Stimulated activated naive CD8-positive, alpha-beta T cell treated with anti-CD3 and anti-CD28 coated beads, Interleukin-15, Interleukin-2, amounts not matched to agents 100 ng/mL and 50 ng/mL, for 24 hours (primary cell): ENCODE measurements at regions not wholly inside any gene's neighbourhood (a gene's known extent, or its start where the extent isn't known, plus 50 kb on each side); places are given as distances from the start of the nearest gene placed in this dataset.
"Not testable (repeated sequence)": the region's sequence is repeated elsewhere in the genome, so short reads cannot be mapped to it uniquely, and the experiment has no call there.

ENCODE experiments used
- H3K27ac Mint-ChIP-seq: one replicate; pipeline ENCODE4 v1.8.0; 2021; ENCODE audit warnings: mild to moderate bottlenecking, mixed read lengths
- H3K27me3 Mint-ChIP-seq: one replicate; pipeline ENCODE4 v1.8.0; 2021; ENCODE audit warnings: mixed read lengths
- H3K36me3 Mint-ChIP-seq: one replicate; pipeline ENCODE4 v1.8.0; 2021; ENCODE audit warnings: low read depth, mixed read lengths
- H3K4me1 Mint-ChIP-seq: one replicate; pipeline ENCODE4 v1.8.0; 2021; ENCODE audit warnings: low read depth, mixed read lengths
- H3K4me3 Mint-ChIP-seq: one replicate; pipeline ENCODE4 v1.8.0; 2021; ENCODE audit warnings: mild to moderate bottlenecking, mixed read lengths
- H3K9me3 Mint-ChIP-seq: one replicate; pipeline ENCODE4 v1.8.0; 2021; ENCODE audit warnings: mixed read lengths

DNA sequence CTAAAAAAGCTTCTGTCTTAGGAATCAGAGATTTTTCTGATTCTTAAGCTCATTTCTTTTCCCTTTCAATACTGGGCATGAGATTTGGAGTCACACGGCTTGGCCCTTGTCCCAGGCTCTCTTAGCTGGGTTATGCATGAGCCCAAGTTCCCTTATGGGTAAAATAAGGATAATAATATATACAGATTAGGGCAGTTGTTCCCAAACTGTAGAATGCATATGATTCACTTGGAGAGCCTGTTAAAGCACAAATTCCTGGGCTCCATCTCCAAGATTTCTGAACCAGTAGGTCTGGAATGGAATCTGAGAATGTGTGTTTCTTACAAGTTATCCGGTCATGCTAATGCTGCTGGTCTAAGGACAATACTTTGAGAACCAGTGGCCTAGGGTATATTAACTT is 154.0 kb downstream of the REEP3 start:
- peaks cover 9% of the 10 kb centered on the region for H3K27me3 Mint-ChIP-seq
- H3K4me3 Mint-ChIP-seq = no peak overlapping the region
- H3K27ac Mint-ChIP-seq = no peak overlapping the region
- no peaks in the 10 kb centered on the region for H3K36me3 Mint-ChIP-seq
- no peaks in the 10 kb centered on the region for H3K9me3 Mint-ChIP-seq
- no peaks in the 10 kb centered on the region for H3K4me1 Mint-ChIP-seq

DNA sequence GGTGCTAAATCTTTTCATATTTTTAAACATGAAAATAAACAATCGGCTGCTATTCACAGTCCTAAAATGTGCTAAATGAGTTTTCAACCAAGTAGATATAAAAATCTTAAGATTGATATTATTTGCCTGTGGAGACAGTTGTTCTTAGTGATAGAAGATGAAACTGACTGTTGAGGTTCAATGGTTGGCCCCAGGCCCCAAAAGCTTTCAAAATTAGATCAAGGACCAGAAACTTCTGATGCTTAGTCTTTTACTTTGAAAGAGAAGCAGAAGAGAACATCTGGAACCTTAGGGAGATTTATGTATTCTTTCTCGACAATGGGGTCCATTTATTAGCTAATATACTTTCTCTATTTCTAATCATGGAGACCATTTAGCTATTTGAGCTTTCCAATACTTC is 155.8 kb downstream of the REEP3 start:
- Mint-ChIP-seq H3K4me3 (no peak overlapping the region), H3K27ac (no peak overlapping the region), H3K9me3 (no peaks in the 10 kb centered on the region), H3K4me1 (no peaks in the 10 kb centered on the region), H3K36me3 (no peaks in the 10 kb centered on the region), H3K27me3 (peaks cover under 1% of the 10 kb centered on the region)

DNA sequence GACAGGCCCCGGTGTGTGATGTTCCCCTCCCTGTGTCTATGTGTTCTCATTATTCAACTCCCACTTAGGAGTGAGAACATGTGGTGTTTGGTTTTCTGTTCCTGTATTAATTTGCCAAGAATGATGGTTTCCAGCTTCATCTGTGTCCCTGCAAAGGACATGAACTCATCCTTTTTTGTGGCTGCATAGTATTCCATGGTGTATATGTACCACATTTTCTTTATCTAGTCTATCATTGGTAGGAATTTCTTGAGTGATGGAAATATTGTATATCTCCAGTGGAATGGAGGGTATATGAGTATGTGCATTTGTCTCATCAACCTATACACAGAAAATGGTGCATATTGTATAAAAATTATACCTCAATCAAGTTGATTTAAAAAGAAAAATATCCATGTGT is 159.3 kb downstream of the REEP3 start:
- H3K27me3 Mint-ChIP-seq, H3K4me3 Mint-ChIP-seq, H3K36me3 Mint-ChIP-seq, H3K27ac Mint-ChIP-seq, H3K9me3 Mint-ChIP-seq, H3K4me1 Mint-ChIP-seq: not testable (repeated sequence)

DNA sequence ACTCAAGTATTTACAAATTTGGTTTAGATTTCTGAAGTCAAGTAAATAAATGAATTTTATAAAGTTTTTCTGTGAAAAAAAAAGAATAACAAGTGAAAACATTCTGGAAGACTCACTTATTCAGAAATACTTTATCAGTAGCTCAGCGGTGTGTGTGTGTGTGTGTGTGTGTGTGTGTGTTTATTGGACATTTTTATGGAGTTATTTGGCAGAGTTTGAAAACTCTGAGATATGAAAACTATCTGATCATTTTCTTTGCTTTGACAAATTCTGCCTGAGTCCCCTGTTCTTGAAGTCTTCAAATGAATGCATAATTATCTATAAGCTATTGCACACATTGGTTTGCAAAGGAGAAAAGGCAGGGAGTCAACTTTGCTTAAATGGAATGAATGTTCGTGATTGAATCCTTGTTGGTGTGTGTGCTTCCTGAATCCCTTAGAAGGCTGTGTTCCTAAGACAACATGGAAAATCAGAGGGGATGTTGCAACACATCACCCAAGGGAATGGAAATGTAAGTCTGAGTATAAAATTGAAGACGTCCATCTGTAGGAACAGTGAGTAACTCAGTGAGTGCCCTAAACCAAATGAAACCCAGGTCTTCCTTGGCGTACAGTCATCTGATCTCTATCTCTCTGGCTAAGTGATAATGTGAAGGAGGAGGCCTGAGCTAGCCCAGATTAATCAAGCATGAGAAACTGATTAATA is 160.9 kb downstream of the REEP3 start:
- Mint-ChIP-seq H3K4me1 (peaks cover 7% of the 10 kb centered on the region), H3K36me3 (no peaks in the 10 kb centered on the region), H3K27ac (no peak overlapping the region), H3K27me3 (peaks cover 7% of the 10 kb centered on the region), H3K9me3 (no peaks in the 10 kb centered on the region), H3K4me3 (no peak overlapping the region)

DNA sequence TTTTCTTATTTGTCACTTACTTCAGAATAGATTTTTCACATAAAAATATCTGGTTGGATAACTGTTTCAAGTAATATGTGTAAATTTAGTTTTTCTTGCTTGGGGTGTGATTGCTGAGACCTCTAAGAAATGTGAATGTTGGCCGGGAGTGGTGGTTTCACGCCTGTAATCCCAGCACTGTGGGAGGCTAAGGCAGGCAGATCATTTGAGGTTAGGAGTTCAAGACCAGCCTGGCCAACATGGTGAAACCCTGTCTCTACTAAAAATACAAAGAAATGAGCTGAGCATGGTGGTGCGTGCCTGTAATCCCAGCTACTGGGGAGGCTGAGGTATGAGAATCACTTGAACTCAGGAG is 161.5 kb downstream of the REEP3 start:
- not testable (repeated sequence) for H3K27ac Mint-ChIP-seq, H3K4me1 Mint-ChIP-seq, H3K27me3 Mint-ChIP-seq, H3K36me3 Mint-ChIP-seq, H3K4me3 Mint-ChIP-seq, H3K9me3 Mint-ChIP-seq

DNA sequence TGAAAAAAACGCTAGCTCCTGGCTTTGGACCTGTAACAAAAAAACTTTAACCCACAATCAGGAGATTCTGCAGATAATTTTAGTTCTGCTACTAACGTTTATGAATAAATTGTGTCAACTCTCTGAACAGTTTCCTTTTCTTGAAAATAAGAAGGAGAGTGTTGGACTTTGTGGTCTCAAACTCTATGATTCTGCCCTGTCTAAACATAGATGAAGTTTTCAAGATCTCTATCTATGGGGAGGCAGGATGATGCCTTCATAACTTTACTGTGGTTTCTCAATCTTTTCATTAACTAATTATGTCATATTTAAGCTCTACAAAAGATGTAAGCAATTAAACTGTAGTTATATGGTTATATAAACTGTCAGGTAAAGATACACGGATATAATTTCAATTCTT is 162.0 kb downstream of the REEP3 start:
- Mint-ChIP-seq H3K4me1 (peaks cover 7% of the 10 kb centered on the region), H3K27me3 (peaks cover 7% of the 10 kb centered on the region), H3K27ac (no peak overlapping the region), H3K4me3 (no peak overlapping the region), H3K36me3 (no peaks in the 10 kb centered on the region), H3K9me3 (no peaks in the 10 kb centered on the region)

DNA sequence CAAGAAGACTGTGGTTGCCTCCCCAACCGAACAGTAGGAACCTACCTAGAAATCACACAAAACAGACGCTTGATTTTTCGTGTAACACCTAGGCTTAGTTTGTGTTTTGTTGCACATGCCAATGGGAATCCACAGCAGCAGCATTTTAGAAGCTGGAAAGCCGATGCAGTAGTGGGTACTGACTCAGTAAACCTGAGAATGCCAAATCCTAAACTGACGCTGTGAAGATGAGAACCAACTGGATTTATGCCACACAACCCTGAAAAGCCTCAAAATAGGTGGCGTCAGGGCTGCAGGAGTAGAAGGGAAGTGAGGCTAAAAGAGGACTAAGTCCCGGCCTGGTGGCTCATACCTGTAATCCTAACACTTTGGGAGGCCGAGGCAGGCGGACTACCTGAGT is 162.5 kb downstream of the REEP3 start:
- H3K4me1 Mint-ChIP-seq = peaks cover 7% of the 10 kb centered on the region
- no peaks in the 10 kb centered on the region for H3K36me3 Mint-ChIP-seq

DNA sequence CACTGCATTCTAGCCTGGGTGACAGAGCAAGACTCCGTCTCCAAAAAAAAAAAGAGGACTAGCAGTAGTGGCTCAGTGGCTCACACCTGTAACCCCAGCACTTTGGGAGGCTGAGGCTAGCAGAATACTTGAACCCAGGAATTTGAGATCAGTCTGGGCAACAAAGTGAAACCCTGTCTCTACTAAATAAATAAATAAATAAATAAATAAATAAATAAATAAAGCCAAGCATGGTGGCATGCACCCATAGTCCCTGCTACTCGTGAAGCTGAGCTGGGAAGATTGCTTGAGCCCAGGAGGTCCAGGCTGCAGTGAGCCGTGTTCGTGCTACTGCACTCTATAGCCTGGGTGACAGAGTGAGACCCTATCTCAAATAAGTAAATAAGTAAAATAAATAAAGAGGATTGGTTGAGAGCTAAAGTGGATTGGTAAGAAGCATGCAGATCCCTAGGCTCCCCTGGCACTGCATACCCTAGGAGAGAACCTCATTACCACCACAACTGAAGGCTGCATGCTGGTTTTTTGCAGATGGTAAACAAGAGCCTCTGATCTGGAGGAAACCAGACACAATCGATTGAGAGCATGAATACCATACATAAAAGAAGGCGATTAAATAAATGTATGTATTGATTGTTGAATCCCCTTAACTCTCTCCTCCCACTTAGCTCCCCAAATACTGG is 163.2 kb downstream of the REEP3 start:
- no peak overlapping the region for H3K27ac Mint-ChIP-seq
- H3K4me1 Mint-ChIP-seq = peaks cover 7% of the 10 kb centered on the region
- peaks cover 9% of the 10 kb centered on the region for H3K27me3 Mint-ChIP-seq
- no peak overlapping the region for H3K4me3 Mint-ChIP-seq
- H3K9me3 Mint-ChIP-seq = no peaks in the 10 kb centered on the region
- no peaks in the 10 kb centered on the region for H3K36me3 Mint-ChIP-seq

More for the DNA sequence above, 162.5 kb downstream of the REEP3 start:
- H3K9me3 Mint-ChIP-seq = no peaks in the 10 kb centered on the region
- no peak overlapping the region for H3K27ac Mint-ChIP-seq
- H3K4me3 Mint-ChIP-seq = no peak overlapping the region
- peaks cover 7% of the 10 kb centered on the region for H3K27me3 Mint-ChIP-seq

DNA sequence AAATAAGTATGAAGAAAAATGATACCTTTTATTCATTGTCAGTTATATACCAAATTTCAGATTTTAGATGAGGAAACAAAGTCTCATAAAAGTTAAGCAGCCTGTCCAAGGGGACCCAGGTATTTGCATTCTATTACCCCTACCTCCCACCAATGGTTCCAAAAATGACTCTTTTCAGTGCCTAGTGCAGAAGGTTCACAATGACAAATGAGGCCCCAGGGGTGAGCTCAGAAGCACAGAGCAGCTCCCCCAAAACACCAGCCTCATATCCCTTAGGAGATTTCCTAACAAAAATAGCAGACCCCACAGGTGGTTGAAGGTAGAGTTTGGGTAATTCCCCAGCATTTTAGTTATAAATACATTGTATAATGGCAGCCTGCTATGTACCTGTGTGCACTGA is 168.6 kb downstream of the REEP3 start:
- peaks cover 3% of the 10 kb centered on the region for H3K9me3 Mint-ChIP-seq
- H3K27me3 Mint-ChIP-seq = peaks cover 4% of the 10 kb centered on the region
- H3K36me3 Mint-ChIP-seq = no peaks in the 10 kb centered on the region
- H3K4me3 Mint-ChIP-seq = no peak overlapping the region
- no peaks in the 10 kb centered on the region for H3K4me1 Mint-ChIP-seq
- no peak overlapping the region for H3K27ac Mint-ChIP-seq

DNA sequence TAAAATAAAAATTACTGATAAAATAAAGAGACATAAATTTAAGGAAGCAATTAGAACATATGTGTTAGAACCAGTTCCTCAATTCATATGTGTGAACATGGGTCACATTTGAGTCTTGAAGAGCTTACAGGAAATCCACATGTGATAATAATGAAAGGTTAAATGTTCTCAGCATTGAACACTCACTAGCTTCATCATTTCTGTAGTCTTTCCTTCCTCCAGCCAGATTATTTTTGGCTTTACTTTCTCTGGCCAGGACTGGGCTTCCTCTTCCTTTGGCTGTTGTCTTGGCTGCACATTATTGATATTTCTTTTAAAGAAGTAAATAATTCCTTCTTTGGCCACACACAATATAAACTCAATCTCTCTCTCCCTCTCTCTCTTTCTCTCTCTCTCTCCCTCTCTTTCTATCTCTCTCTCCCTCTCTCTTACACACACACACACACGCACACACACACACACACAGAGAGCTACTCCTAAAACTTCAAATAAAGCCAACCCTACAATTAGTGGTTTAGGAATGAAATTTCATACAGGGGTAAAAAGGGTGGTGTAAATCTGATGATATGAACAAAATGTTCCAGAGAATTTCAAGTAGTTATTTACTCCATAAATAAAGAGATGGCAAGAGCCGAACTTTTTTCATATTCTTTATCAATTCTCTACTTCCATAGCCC is 171.2 kb downstream of the REEP3 start:
- peaks cover 4% of the 10 kb centered on the region for H3K27me3 Mint-ChIP-seq
- H3K27ac Mint-ChIP-seq = no peak overlapping the region
- H3K4me1 Mint-ChIP-seq = no peaks in the 10 kb centered on the region
- peaks cover 3% of the 10 kb centered on the region for H3K9me3 Mint-ChIP-seq
- H3K36me3 Mint-ChIP-seq = no peaks in the 10 kb centered on the region
- H3K4me3 Mint-ChIP-seq = no peak overlapping the region

DNA sequence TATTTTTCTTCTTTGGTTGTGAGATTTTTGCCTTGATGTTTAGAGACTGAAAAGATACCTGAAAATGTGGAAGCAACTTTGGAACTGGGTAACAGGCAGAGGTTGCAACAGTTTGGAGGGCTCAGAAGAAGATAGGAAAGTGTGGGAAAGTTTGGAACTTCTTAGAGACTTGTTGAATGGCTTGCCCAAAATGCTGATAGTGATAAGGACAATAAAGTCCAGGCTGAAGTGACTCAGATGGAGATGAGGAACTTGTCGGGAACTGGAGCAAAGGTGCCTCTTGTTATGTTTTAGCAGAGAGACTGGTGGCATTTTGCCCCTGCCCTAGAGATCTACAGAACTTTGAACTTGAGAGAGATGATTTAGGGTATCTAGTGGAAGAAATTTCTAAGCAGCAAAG is 171.8 kb downstream of the REEP3 start:
- not testable (repeated sequence) for H3K4me3 Mint-ChIP-seq, H3K27me3 Mint-ChIP-seq, H3K36me3 Mint-ChIP-seq, H3K27ac Mint-ChIP-seq, H3K9me3 Mint-ChIP-seq, H3K4me1 Mint-ChIP-seq

DNA sequence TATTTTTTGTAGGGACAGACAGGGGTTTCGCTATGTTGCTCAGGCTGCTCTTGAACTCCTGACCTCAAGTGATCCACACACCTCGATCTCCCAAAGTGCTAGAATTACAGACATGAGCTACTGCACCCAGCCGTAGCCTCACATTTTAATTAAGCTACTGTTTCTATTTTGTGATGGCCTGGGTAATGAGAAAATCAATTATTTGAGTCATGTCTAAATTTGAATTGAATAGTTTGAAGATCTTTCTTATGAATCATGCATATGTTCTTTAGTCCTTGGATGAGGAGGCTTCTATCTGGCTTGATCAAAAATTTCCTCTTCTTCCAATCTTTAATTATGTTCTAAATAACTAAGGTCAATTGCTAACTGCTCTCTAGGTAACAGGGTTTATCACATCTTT is 175.0 kb downstream of the REEP3 start:
- Mint-ChIP-seq H3K27ac (no peak overlapping the region), H3K4me3 (no peak overlapping the region), H3K36me3 (no peaks in the 10 kb centered on the region), H3K27me3 (no peaks in the 10 kb centered on the region), H3K9me3 (peaks cover 3% of the 10 kb centered on the region), H3K4me1 (peaks cover 32% of the 10 kb centered on the region)

DNA sequence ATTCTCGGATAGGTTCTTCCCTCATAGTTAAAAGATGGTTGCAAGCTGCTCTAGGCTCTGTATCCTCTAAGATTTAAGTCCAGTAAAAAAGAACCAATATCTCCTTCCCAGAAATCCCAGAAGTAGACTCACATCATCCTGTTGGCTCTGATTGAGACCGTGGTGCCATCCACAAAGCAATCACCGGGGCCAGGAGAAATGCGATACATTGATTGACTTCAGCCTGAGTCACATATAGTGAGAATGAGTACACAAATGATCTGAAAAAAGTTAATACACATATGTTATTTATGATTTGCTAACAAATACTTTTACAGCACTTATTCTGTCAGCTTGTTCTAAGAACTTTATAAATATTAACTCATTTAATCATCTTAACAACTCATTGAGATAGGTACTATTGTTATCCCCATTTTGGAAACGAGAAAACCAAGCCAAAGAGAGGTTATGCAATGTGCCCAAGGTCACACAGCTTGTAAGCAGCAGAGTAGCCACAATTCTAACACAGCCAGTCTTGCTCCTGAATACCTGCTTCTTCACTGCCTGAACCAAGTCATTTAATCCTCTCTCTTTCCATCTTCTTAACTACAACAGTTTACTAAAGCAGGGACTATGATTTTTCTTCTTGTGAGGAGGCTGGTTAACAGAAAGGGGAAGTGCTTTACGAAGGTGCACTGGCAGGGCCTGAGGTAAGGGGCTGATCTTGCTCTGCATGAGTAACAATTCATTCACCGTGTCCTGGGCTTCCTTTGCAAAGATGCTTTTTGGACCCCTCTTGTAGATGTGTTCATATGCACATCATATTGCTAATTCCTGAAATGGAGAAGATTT is 177.0 kb downstream of the REEP3 start:
- no peak overlapping the region for H3K4me3 Mint-ChIP-seq
- no peaks in the 10 kb centered on the region for H3K36me3 Mint-ChIP-seq
- no peak overlapping the region for H3K27ac Mint-ChIP-seq
- H3K9me3 Mint-ChIP-seq = peaks cover under 1% of the 10 kb centered on the region
- peaks cover 35% of the 10 kb centered on the region for H3K4me1 Mint-ChIP-seq
- no peaks in the 10 kb centered on the region for H3K27me3 Mint-ChIP-seq

DNA sequence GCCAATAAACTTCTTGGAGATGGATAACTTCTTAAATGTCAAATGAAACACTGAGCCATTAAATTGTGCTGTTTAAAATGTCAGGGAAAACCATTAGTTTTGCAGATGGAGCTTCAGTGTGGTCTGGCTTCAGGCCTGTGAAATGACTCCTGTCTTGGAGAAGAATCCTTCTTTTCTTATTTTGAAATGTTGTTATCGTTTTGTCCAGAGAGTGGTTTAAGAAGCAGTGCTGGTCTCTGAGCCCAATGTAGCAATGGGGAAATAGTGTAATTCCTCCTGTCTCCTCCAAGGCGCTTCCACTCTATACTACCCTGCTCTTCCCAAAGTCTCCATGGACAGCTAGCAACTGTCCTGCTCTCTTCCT is 177.6 kb downstream of the REEP3 start:
- Mint-ChIP-seq H3K4me3 (no peak overlapping the region), H3K27me3 (no peaks in the 10 kb centered on the region), H3K4me1 (peaks cover 40% of the 10 kb centered on the region), H3K27ac (no peak overlapping the region), H3K36me3 (no peaks in the 10 kb centered on the region), H3K9me3 (no peaks in the 10 kb centered on the region)
